HG02840 (cell line): ENCODE measurements at regions not wholly inside any gene's neighbourhood (a gene's known extent, or its start where the extent isn't known, plus 50 kb on each side); places are given as distances from the start of the nearest gene placed in this dataset.
"Not testable (repeated sequence)": the region's sequence is repeated elsewhere in the genome, so short reads cannot be mapped to it uniquely, and the experiment has no call there.

ENCODE experiments used
- ATAC-seq: cut with Tn5 transposase; IDR thresholded peaks from one replicate; pipeline ENCODE4 v1.9.1; 2021; ENCODE audit warnings: mild to moderate bottlenecking, moderate library complexity, moderate number of reproducible peaks; ENCODE audit not compliant: unreplicated experiment, low FRiP score

- no peak for ATAC-seq
These were observed 314.5 kb downstream of the COL12A1 start for GRCh38 chr6:74891349-74891831.

- ATAC-seq, result no peak
These were observed 316.2 kb downstream of the COL12A1 start for GRCh38 chr6:74889635-74890034.

GRCh38 chr6:74888741-74889140 is 317.1 kb downstream of the COL12A1 start:
- ATAC-seq, result not testable (repeated sequence)

GRCh38 chr6:74879976-74880375 is 325.9 kb downstream of the COL12A1 start:
- ATAC-seq, result no peak

GRCh38 chr6:74879234-74879633 is 326.6 kb downstream of the COL12A1 start:
- ATAC-seq, result no peak

GRCh38 chr6:74875193-74875592 is 330.7 kb downstream of the COL12A1 start:
- no peak for ATAC-seq

- ATAC-seq, result no peak
These were observed 332.9 kb downstream of the COL12A1 start for GRCh38 chr6:74872754-74873476.

- ATAC-seq, result no peak
These were observed 334.1 kb downstream of the COL12A1 start for GRCh38 chr6:74871757-74872156.

GRCh38 chr6:74870403-74870802 is 335.4 kb downstream of the COL12A1 start:
- ATAC-seq, result no peak

GRCh38 chr6:74867291-74867690 is 338.6 kb downstream of the COL12A1 start:
- ATAC-seq, result no peak

- ATAC-seq, result no peak
These were observed 341.9 kb downstream of the COL12A1 start for GRCh38 chr6:74863968-74864367.

GRCh38 chr6:74860456-74860855 is 345.4 kb downstream of the COL12A1 start:
- ATAC-seq, result no peak

- no peak for ATAC-seq
These were observed 348.7 kb downstream of the COL12A1 start for GRCh38 chr6:74857157-74857556.

GRCh38 chr6:74853991-74854390 is 351.9 kb downstream of the COL12A1 start:
- no peak for ATAC-seq

- ATAC-seq, result no peak
These were observed 354.3 kb downstream of the COL12A1 start for GRCh38 chr6:74851596-74851995.

- ATAC-seq, result no peak
These were observed 364.9 kb downstream of the COL12A1 start for GRCh38 chr6:74840953-74841352.

GRCh38 chr6:74834967-74835366 is 370.9 kb downstream of the COL12A1 start:
- no peak for ATAC-seq

GRCh38 chr6:74826263-74826662 is 379.6 kb downstream of the COL12A1 start:
- ATAC-seq, result no peak

- ATAC-seq, result no peak
These were observed 391.4 kb downstream of the COL12A1 start for GRCh38 chr6:74814440-74814839.

- ATAC-seq, result no peak
These were observed 398.2 kb downstream of the COL12A1 start for GRCh38 chr6:74807674-74808073.

GRCh38 chr6:74805916-74806696 is 399.7 kb downstream of the COL12A1 start:
- no peak for ATAC-seq

GRCh38 chr6:74798302-74798701 is 407.6 kb downstream of the COL12A1 start:
- no peak for ATAC-seq
